SH-SY5Y (cell line): ENCODE measurements at regions not wholly inside any gene's neighbourhood (a gene's known extent, or its start where the extent isn't known, plus 50 kb on each side); places are given as distances from the start of the nearest gene placed in this dataset.

Experiments used
- GATA2 ChIP-seq: IDR thresholded peaks from 2 replicates; pipeline ENCODE4 v1.6.1; 2011; ENCODE audit warnings: mild to moderate bottlenecking, low read depth, low read length
- GATA3 ChIP-seq: IDR thresholded peaks from 2 replicates; pipeline ENCODE4 v1.6.1; 2011; ENCODE audit warnings: low read depth, mild to moderate bottlenecking, low read length, moderate library complexity

GRCh38 chr4:26010304-26010703 is 96.3 kb downstream of the SMIM20 start:
- TF ChIP-seq GATA2 (no peak), GATA3 (no peak)
